NCI-H1105 (cell line): ENCODE measurements at regions not wholly inside any gene's neighbourhood (a gene's known extent, or its start where the extent isn't known, plus 50 kb on each side); places are given as distances from the start of the nearest gene placed in this dataset.
A peak's percentile ranks its signal among the peaks of the same experiment; 100 is the strongest.
"Not testable (repeated sequence)": the region's sequence is repeated elsewhere in the genome, so short reads cannot be mapped to it uniquely, and the experiment has no call there.

Experiments
- DNase-seq: peaks from one replicate; lab custom pipeline; 2025; lab: John Stamatoyannopoulos, UW

DNA sequence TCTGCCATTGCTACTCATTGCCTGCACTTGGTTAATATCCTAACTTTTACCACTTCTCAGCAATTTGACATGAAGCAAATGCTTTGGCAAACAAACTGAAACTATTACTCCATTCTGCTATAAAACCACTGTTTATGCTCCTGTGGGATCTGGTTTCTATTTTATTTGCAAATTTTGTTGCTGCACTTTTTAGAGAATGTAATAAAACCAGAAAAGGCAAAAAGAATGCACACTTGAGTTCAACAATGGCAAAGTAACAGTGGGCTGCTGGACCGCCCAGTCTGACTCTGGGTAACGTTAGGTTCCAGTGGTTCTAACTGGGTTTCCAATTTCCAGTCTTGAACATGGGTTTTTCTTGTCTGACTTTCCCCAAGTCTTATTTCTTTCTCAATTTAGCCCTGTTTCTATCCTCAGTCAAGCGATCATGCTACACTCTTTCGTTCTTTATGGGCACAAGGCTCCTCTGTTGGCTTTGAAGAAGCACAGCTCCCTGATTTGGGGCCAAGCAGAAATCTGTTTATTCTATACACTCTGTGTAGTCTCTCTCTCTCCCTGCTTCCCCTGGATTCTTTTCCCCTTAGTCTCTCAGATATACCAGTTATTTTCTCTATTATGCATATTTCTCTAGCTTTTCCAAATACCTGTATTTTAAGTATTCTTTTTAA is 129.2 kb upstream of the FAM3C start:
- no peak for DNase-seq

DNA sequence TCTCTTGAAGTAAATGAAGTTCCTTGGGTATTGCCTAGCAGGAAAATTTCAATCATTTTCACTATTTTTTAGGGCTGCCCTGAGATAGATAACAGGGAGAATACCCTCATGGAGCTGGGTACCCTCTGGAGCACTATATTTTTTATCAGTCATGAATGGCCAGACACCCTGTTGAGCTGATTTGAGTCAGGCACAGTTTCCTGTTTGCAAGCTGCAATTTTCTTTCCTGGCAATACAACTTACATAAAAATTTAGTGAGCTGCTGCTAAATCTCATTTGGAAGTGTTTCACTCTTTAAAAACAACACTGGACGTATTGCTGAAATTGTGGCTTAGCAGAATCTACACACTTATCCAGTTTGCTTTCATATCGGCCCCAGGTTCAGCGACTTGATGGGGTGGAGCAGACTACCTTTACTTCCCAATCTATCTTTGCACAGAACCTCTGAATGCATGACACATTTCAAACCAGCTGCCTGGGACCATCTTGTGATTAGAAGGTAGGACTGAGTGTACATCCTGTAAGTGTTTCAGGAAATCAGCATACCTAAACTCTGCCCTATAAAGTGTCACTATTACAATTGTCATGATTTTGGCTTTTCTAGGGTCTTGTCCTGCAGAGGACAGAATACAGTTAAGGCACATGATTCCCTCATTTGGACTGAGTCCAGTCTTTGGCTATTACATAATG is 125.7 kb upstream of the FAM3C start:
- DNase-seq: no peak

DNA sequence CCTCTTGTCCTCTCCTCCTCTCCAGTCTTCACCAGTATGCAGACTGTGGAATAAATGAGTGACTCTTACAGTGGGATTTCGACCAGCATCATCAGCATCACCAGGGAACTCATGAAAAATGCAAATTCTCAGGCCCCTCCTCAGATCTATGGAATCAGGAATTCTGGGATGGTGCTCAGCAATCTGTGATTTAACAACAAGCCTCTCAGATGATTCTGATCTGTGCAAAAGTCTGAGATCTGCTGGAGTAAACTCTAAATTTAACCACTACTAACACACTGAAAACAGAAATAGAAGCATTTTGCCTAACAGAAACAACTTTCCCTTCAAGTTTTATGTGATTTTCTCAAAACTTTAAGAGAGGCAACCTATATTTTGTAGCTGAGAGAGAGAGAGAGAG is 124.8 kb upstream of the FAM3C start:
- no peak for DNase-seq

DNA sequence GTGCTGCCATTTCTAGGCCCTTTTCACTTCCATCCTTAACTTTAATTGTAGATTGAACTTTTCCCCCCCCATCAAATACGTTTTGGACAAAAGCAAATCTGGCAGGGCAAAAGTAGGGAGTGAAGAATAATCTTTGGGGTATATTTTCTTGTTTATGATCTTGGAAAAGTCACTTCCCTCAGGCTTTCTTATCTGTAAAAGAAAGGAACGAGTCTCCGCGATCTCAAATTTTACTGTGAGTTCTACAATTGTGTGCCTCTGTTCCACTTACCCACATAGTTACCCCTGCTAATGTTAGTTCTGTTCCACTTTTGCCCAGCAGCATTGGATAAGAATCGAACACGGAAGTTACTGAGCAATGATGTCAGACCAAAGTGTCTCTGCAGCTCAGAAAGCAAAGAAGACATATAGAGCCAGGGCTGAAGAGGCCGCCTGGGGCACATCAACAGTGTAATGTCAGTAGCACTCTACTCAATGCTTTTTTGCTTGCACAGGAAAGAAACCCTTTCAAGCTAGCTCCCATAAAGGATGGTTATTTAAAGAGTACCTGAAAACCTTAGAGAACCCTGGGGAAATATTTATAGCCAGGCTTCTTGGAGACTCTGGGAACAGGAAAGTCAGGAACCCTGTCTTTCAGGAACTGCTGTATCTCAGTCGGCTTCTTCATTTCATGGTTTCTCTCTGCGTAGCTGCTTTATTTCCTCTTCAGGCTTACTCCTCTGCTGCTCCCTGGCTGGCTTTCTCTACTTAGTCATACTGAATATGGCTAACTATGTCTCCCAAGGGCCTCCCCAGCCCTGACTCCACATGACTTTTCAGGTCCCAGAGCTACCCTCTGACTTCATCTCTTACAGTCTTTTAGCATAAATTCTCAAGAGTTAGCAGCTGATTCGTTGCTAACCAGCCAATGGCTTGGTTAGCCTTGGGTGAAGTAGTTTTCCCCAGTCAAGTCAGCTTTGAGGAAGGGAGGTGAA is 123.7 kb upstream of the FAM3C start:
- no peak for DNase-seq

DNA sequence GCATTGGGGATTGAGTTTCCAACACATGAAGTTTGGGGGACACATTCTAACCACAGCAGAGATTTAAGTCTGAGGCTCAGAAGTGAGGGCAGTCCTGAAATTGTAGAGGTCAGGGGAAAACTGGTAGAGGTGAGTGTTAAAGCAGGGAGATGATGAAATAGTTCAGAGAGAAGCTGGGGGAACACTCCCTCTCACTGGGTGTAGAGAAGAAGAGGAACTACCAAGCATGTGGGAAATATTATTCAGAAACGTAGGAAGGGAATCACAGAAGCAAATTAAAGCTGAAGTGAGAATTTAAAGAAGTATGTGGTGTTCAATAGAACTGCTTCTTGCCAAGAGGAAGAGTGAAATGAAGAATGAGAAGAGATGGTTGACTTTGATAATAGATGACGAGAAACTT is 121.5 kb upstream of the FAM3C start:
- no peak for DNase-seq

DNA sequence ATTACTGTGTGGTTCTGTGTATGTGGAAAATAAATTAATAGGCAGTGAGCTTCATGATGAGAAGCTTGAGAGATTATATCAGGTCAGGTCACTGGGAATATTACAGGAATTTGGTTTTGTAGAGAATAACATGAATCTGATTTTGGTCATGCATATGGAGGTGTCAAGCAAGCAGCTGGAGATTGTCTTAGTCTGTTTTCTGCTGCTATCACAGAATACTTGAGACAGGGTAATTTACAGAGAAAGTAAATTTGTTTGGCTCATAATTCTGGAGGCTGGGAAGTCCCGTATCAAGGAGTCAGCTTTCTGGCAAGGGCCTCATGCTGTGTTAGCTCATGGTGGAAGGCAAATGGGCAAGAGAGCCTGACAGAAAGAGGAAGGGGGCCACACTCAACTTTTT is 120.7 kb upstream of the FAM3C start:
- DNase-seq: no peak

DNA sequence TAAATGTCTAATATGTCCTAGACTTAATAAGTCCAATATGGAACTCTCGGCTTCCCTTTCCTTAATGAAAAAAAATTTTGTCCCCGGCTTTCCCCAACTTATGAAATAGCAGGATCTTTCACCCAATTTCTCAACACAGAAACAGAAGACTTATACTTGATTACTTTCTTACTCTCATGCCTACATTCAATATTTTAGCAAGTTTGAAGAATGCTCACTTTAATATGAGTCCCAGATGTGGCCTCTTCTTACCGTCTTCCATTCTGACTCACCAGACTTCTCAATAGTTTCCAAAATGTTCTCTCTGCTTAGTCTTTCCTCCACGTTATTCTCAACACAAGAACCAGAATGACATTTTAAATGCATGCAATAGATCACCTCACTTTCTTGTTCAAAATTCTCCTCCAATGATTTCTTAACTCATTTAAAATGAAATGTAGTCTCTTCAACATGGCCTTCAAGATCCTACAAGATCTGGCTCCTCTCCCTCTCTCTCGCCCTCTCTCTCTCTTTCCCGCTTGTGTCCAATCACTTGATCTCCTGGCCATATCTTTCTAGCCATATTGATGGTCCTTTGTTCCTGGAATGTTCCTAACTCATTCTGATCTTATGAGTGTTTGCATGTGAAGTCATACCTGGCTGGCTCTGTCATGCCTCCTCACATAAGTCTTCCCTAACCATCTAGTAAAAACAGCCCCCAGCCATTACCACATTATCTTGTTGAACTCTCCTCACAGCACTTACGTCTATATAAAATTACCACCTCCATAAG is 119.7 kb upstream of the FAM3C start:
- no peak for DNase-seq

DNA sequence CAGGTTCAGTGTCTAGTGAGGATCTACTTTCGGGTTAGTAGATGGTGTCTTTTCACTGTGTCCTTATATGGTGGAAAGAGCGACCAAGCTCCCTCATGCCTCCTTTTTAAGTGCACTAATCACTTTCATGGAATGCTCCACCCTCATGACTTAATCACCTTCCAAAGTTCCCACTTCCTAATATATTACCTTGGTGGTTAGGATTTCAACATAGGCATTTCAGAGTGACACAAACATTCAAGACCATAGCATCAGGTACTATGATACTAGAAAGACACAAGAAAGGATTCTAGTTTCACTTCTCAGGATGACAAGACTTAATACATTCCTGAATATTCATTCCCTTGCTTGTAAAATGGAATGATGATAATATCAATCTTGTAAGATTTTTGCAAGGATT is 119.1 kb upstream of the FAM3C start:
- DNase-seq: no peak

DNA sequence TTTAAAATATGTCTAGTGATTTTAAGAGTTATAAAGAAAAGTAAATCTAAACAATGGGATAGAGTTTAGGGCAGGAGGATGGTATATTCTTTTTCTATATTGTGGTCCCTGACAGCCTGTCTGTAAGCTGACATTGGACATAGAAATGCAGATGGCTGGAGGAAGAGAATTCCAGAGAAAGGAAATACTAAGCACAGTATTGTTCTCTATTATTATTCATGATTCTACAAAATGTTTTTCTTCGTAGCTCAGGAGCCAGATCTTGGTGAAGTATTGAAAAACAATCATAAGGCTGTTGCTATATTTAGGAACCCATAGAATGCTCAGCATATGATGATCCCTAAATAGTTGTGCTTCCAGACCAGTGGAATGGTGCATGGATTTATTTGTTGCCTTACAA is 117.0 kb upstream of the FAM3C start:
- DNase-seq: no peak

DNA sequence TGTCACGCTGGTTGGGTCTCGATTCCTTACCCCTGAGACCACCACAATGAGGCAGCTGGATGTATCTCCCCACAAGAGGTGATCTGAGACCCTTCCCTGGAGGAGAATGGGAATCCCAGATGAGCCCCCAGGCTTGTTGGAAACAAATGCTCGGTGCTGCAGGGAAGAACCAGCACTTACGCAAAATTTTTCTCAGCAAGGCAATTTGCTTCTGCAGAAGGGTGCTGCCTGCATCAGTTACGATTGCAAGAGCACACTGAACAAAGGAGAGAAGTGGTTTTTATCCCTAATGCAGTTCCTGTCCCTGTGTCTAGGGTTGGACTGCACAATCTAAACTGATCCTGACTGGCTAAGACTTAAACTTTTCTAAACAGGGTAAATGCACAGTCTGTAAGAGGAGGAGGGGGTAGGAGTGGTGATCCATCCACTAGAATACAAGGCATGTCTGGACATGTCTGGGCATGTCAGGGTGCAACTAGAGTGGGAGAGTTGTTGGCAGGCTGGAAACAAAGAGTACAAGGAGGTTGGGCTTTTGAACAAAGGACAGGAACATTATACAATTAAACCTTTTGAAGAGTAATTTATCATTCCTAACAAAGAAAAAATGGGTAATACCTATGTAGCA is 114.9 kb upstream of the FAM3C start:
- peak; percentile 32 for DNase-seq

DNA sequence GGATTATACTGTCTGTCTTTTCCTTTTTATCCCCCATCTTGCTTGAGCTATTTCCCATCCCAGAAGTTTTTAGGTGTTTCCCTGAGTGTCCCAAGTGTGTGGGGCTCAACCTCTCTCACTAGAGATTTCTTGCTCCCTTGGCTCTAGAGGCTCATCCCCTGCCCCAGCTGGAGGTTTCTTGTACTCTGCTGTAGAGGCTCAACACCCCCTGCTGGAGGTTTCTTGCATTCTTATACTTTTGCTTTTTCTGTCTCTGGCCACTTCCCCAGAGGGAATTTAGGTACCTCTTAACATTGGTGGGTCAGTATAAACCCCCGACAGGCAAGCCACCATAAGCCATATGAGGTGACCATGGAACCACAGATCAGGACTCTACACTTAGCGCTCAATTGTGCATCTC is 114.2 kb upstream of the FAM3C start:
- DNase-seq: no peak

DNA sequence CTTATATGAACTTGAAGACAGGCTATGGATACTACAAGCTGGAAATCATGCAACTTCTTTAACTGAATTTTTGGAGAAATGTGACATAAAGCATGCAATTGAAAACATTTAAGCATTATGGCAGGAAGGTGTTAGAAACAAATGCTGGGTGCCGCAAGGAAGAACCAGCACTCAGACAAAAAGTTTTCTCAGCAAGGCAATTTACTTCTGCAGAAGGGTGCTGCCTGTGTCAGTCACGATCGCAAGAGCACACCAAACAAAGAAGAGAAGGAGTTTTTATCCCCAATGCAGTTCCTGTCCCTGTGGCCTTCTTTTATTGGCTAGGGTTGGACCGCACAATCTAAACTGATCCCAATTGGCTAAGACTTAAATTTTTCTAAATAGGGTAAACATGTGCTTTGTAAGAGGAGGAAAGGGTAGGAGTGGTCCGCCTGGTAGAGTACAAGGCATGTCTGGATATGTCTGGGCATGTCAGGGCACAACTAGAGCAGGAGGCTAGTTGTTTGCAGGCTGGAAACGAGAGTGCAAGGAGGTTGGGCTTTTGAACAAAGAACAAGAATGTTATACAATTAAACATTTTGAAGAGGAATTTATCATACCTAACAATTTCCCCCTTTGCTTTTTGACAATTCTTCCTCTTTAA is 109.6 kb upstream of the FAM3C start:
- DNase-seq: no peak

DNA sequence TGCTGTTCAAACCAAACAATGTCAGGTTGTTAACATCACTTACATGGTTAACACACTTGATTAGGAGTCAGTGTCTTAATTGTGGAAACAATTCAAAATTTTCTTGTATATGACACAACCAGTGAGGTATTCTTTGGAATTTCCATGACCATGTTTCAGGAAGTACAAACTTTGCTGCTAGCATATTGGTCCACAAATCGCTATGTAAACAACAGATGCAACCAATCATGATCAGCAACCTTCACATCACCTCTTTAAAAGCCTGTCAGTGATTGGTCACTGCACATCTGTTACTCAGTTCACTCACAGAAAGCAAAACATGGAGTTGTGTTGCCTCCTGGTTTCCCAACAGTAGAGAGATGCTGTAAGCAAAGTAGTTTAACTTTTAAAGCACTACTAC is 108.9 kb upstream of the FAM3C start:
- no peak for DNase-seq

DNA sequence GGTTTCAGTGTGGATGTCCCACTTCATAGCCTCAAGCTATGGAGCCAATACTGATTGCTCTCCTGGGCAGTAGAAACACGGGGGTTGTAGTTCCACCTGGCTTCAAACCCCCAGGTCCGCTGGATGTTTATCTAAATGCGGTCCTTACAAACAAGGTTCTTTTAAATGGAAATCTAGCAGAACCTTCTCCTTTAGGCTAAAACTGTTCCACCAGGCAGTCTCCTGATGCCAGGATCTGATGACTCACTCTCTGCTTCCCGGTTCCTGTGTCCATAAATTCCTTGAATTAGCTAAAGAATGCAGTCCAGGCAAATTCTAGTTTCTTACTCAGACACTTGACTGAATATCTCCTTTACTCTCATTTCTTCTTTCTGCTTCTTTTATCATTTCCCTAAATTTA is 108.4 kb upstream of the FAM3C start:
- DNase-seq: no peak

DNA sequence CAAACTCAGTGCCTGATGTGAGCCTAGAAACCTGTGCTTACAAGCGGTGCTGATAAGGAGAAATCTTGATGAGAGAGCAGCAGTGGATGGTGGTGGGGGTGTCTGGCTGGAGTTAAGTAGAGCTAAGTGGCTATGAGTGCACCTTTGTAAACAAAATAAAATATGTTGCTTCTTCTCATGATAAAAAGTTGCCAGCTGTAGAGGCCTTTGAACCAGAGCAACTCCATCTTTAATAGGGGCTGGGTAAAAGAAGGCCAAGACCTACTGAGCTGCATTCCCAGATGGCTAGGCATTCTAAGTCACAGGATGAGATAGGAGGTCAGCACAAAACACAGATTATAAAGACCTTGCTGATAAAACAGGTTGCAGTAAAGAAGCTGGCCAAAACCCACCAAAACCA is 107.6 kb upstream of the FAM3C start:
- no peak for DNase-seq

DNA sequence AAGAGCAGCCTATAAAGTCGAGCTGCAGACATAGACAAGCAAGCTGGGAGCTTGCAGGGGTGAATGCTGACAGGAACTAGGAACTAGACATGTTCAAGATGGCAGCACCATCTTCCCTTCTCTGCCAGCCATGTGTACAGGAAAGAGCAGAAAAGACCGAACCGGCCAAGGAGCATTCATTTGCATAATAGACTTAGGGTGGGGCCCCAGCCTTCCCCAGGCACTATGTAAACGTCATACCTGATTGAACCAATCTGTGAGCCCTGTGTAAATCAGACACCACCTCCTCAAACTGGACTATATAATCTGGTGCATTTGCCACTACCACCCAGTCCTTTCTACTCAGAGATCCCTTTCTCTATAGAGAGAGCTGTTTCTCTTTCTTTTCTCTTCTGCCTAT is 106.9 kb upstream of the FAM3C start:
- no peak for DNase-seq

DNA sequence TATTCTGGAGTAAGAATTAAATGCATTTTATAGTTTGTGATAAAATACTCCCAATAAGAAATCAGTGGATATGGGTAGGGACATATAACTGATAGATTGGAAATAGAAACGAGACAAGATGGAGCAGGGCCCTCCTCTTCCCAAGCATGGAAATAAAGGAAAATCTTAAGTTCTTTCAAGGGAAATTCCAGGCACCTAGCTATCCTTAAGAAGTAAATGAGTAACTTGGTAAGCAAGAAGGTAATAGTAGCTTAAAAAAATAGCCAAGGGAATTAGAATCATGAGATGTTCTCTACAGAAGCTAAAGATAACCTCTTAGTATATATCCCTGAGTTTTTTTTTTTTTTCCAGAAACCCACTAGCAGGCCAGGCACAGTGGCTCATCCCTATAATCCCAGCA is 105.5 kb upstream of the FAM3C start:
- no peak for DNase-seq

DNA sequence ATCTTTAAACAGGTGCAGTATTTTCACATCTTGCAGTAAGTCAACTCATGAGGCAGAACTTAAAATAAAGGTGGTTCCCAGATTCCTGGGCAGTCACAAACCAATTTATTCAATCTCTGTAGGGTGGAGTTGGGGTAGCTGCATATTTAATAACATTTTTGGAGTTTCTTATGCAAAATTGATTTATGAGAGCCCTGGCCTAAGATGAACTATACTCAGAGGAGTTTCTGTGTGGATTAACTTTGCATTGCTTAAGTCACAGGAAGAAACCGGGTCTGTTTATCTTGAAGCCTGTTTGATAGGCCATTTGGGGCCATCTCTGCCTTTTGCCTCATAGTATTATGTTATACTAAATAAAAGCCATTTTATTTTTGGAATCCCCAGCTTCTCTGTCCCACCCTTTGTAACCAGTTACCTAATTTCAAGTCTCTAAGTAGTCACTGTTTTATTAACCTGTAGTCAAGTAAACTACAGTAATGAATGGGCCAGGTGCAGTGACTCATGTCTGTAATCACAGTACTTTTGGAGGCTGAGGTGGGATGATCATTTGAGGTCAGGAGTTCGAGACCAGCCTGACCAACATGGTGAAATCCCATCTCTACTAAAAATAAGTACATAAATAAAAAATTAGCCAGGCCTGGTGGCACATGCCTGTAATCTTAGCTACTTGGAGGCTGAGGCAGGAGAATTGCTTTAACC is 104.4 kb upstream of the FAM3C start:
- DNase-seq: no peak

DNA sequence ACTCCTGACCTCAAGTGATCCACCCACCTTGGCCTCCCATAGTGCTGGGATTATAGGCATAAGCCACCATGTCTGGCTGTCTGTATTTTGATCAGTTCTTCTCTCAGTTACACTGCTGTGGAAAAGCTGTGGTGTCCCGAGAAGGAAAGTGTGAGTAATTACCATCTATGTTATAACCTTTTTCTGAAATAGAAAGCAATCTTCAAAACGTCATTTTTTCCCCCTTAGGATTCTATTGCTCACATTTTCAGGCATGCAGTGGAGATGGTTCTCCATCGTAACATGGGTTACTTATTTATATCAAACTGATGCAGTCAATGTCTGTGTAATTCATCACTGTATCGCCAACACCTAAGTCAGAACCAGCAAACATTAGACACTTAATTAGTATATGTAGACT is 103.5 kb upstream of the FAM3C start:
- DNase-seq: no peak

DNA sequence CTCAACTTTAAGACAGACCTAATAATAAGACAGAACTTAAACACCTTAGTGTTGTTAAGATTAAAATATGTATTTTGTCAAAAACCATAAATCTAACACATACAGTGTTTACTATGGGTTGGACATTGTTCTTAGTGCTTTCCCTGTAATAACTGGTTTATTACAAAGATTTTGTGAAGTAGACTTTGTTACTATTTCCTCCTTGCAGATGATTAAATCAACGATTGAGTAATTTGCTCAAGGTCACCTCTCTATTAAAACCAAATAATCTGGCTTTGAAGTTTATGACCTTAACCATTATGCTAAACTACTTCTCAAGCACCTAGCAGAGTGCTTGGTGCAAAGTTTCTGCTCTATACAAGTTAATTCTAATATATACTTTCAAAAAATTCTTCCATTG is 102.7 kb upstream of the FAM3C start:
- no peak for DNase-seq

DNA sequence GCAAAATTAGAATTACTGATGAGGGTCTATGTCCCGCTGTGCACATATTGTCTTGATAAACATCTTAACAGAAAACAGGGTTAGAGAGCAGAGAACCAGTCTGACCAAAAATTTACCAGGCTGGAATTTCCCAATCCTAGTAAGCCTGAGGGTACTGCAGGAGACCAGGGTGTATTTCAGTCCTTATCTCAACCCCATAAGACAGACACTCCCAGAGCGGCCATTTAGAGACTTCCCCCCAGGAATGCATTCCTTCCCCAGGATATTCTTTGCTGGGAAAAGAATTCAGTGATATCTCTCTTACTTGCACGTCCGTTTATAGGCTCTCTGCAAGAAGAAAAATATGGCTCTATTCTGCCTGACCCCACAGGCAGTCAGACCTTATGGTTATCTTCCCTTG is 101.4 kb upstream of the FAM3C start:
- not testable (repeated sequence) for DNase-seq
